Karpas-422 (cell line): ENCODE measurements at regions not wholly inside any gene's neighbourhood (a gene's known extent, or its start where the extent isn't known, plus 50 kb on each side); places are given as distances from the start of the nearest gene placed in this dataset.

Source experiments
- DNase-seq: peaks from one replicate; pipeline ENCODE4 v3.0.0-alpha.2; 2015
- H2AFZ ChIP-seq: fragments of 200-600 bp; sonication (generic); 2 replicates; pipeline ENCODE4 v1.6.1; 2014; ENCODE audit warnings: antibody characterized with exemption, low read length, mixed read lengths
- H3K27ac ChIP-seq: fragments of 200-600 bp; sonication (generic); 2 replicates; pipeline ENCODE4 v1.5.1; 2014; ENCODE audit warnings: mild to moderate bottlenecking, low read length, moderate library complexity
- H3K27me3 ChIP-seq: fragments of 200-600 bp; sonication (generic); 2 replicates; pipeline ENCODE4 v1.6.1; 2014; ENCODE audit warnings: low read length, mixed read lengths
- H3K36me3 ChIP-seq: fragments of 200-600 bp; sonication (generic); 2 replicates; pipeline ENCODE4 v1.6.1; 2014; ENCODE audit warnings: low read length, mixed read lengths; ENCODE audit not compliant: insufficient read depth
- H3K4me1 ChIP-seq: fragments of 200-600 bp; sonication (generic); 2 replicates; pipeline ENCODE4 v1.6.1; 2014; ENCODE audit warnings: mild to moderate bottlenecking, low read length, mixed read lengths
- H3K4me2 ChIP-seq: fragments of 200-600 bp; sonication (generic); 2 replicates; pipeline ENCODE4 v1.6.1; 2014; ENCODE audit warnings: low read length, low read depth, mild to moderate bottlenecking; ENCODE audit not compliant: poor library complexity, severe bottlenecking
- H3K4me3 ChIP-seq: fragments of 200-600 bp; sonication (generic); 2 replicates; pipeline ENCODE4 v1.5.1; 2014; ENCODE audit warnings: mild to moderate bottlenecking, antibody characterized with exemption, low read length, mixed read lengths
- H3K79me2 ChIP-seq: fragments of 200-600 bp; sonication (generic); 2 replicates; pipeline ENCODE4 v1.6.1; 2014; ENCODE audit warnings: mild to moderate bottlenecking, low read length, mixed read lengths
- H3K9ac ChIP-seq: fragments of 200-600 bp; sonication (generic); 2 replicates; pipeline ENCODE4 v1.6.0; 2014; ENCODE audit warnings: low read length
- H3K9me2 ChIP-seq: fragments of 200-600 bp; sonication (generic), shearing (Covaris generic); replicated peaks from 2 replicates; pipeline ENCODE4 v1.6.0; 2014; ENCODE audit warnings: mild to moderate bottlenecking, low read length, moderate library complexity; ENCODE audit not compliant: insufficient read depth
- H3K9me3 ChIP-seq: fragments of 300-700, 200-600 bp; sonication (generic); 2 replicates; pipeline ENCODE4 v1.6.1; 2014; ENCODE audit warnings: low read length, mixed read lengths
- H4K20me1 ChIP-seq: fragments of 200-600 bp; sonication (generic); 2 replicates; pipeline ENCODE4 v1.6.1; 2014; ENCODE audit warnings: mild to moderate bottlenecking, antibody characterized with exemption, low read length, low read depth; ENCODE audit not compliant: insufficient read depth

GRCh38 chr4:114211556-114211955 lies 232.1 kb upstream of the ARSJ start:
- Histone ChIP-seq H3K9me3 (no peaks in the 10 kb centered on the region), H3K4me2 (no peak overlapping the region), H2AFZ (no peak overlapping the region), H3K27ac (no peak overlapping the region), H3K27me3 (no peaks in the 10 kb centered on the region), H3K9me2 (no peaks in the 10 kb centered on the region), H3K36me3 (no peaks in the 10 kb centered on the region), H4K20me1 (no peaks in the 10 kb centered on the region), H3K79me2 (no peaks in the 10 kb centered on the region), H3K4me1 (no peaks in the 10 kb centered on the region), H3K9ac (no peak overlapping the region), H3K4me3 (no peak overlapping the region)
- no peak for DNase-seq

GRCh38 chr4:114217150-114217817 lies 237.8 kb upstream of the ARSJ start:
- Histone ChIP-seq H3K9ac (no peak overlapping the region), H3K27me3 (no peaks in the 10 kb centered on the region), H2AFZ (no peak overlapping the region), H3K27ac (no peak overlapping the region), H3K9me3 (no peaks in the 10 kb centered on the region), H3K79me2 (no peaks in the 10 kb centered on the region), H3K36me3 (no peaks in the 10 kb centered on the region), H3K4me1 (no peaks in the 10 kb centered on the region), H3K4me3 (no peak overlapping the region), H3K9me2 (no peaks in the 10 kb centered on the region), H4K20me1 (no peaks in the 10 kb centered on the region), H3K4me2 (no peak overlapping the region)
- DNase-seq: no peak

- Histone ChIP-seq H3K9me3 (no peaks in the 10 kb centered on the region), H3K9me2 (no peaks in the 10 kb centered on the region), H2AFZ (no peak overlapping the region), H4K20me1 (no peaks in the 10 kb centered on the region), H3K9ac (no peak overlapping the region), H3K27me3 (no peaks in the 10 kb centered on the region), H3K4me2 (no peak overlapping the region), H3K4me3 (no peak overlapping the region), H3K4me1 (no peaks in the 10 kb centered on the region), H3K27ac (no peak overlapping the region), H3K36me3 (no peaks in the 10 kb centered on the region), H3K79me2 (no peaks in the 10 kb centered on the region)
- no peak for DNase-seq
Observed at GRCh38 chr4:114223580-114223979, 244.1 kb upstream of the ARSJ start.

- Histone ChIP-seq H3K79me2 (no peaks in the 10 kb centered on the region), H3K4me2 (no peak overlapping the region), H2AFZ (no peak overlapping the region), H3K9me3 (no peaks in the 10 kb centered on the region), H3K27me3 (no peaks in the 10 kb centered on the region), H3K4me3 (no peak overlapping the region), H4K20me1 (no peaks in the 10 kb centered on the region), H3K36me3 (no peaks in the 10 kb centered on the region), H3K9ac (no peak overlapping the region), H3K9me2 (no peaks in the 10 kb centered on the region), H3K4me1 (no peaks in the 10 kb centered on the region), H3K27ac (no peak overlapping the region)
- no peak for DNase-seq
Observed at GRCh38 chr4:114225436-114225835, 246.0 kb upstream of the ARSJ start.

- no peak overlapping the region for H3K4me2 ChIP-seq
- DNase-seq: no peak
- no peaks in the 10 kb centered on the region for H3K27me3 ChIP-seq
Observed at GRCh38 chr4:114226179-114226578, 246.7 kb upstream of the ARSJ start.

GRCh38 chr4:114226968-114227760 lies 247.7 kb upstream of the ARSJ start:
- no peak for DNase-seq
- no peaks in the 10 kb centered on the region for H3K9me3 ChIP-seq
- no peak overlapping the region for H3K4me3 ChIP-seq
- H3K9ac ChIP-seq: no peak overlapping the region
- H3K27me3 ChIP-seq: no peaks in the 10 kb centered on the region
- no peaks in the 10 kb centered on the region for H3K9me2 ChIP-seq
- no peak overlapping the region for H3K4me2 ChIP-seq
- no peaks in the 10 kb centered on the region for H3K4me1 ChIP-seq
- H3K27ac ChIP-seq: no peak overlapping the region
- H4K20me1 ChIP-seq: no peaks in the 10 kb centered on the region
- no peaks in the 10 kb centered on the region for H3K79me2 ChIP-seq
- no peaks in the 10 kb centered on the region for H3K36me3 ChIP-seq
- H2AFZ ChIP-seq: no peak overlapping the region

More at GRCh38 chr4:114226179-114226578, 246.7 kb upstream of the ARSJ start:
- Histone ChIP-seq H3K4me1 (no peaks in the 10 kb centered on the region), H3K27ac (no peak overlapping the region), H3K9ac (no peak overlapping the region), H3K9me2 (no peaks in the 10 kb centered on the region), H2AFZ (no peak overlapping the region), H3K9me3 (no peaks in the 10 kb centered on the region), H3K4me3 (no peak overlapping the region), H4K20me1 (no peaks in the 10 kb centered on the region), H3K79me2 (no peaks in the 10 kb centered on the region), H3K36me3 (no peaks in the 10 kb centered on the region)

GRCh38 chr4:114229706-114230105 lies 250.3 kb upstream of the ARSJ start:
- H3K27ac ChIP-seq: no peak overlapping the region
- H3K4me3 ChIP-seq: no peak overlapping the region
- H3K9me2 ChIP-seq: no peaks in the 10 kb centered on the region
- no peaks in the 10 kb centered on the region for H3K4me1 ChIP-seq
- DNase-seq: no peak
- no peak overlapping the region for H3K9ac ChIP-seq
- H3K79me2 ChIP-seq: no peaks in the 10 kb centered on the region
- no peaks in the 10 kb centered on the region for H3K9me3 ChIP-seq
- H3K36me3 ChIP-seq: no peaks in the 10 kb centered on the region
- H3K4me2 ChIP-seq: no peak overlapping the region
- no peaks in the 10 kb centered on the region for H3K27me3 ChIP-seq
- H2AFZ ChIP-seq: no peak overlapping the region
- no peaks in the 10 kb centered on the region for H4K20me1 ChIP-seq

GRCh38 chr4:114236171-114236769 lies 256.8 kb upstream of the ARSJ start:
- no peak for DNase-seq
- Histone ChIP-seq H3K4me2 (no peak overlapping the region), H3K4me1 (no peaks in the 10 kb centered on the region), H3K27me3 (no peaks in the 10 kb centered on the region), H4K20me1 (no peaks in the 10 kb centered on the region), H3K79me2 (no peaks in the 10 kb centered on the region), H3K9me2 (no peaks in the 10 kb centered on the region), H3K27ac (no peak overlapping the region), H3K36me3 (no peaks in the 10 kb centered on the region), H3K9me3 (no peaks in the 10 kb centered on the region), H3K4me3 (no peak overlapping the region), H3K9ac (no peak overlapping the region), H2AFZ (no peak overlapping the region)
